Fibroblast of pulmonary artery (primary cell): ENCODE measurements at regions not wholly inside any gene's neighbourhood (a gene's known extent, or its start where the extent isn't known, plus 50 kb on each side); places are given as distances from the start of the nearest gene placed in this dataset.

Source experiments
- DNase-seq: peaks from one replicate; pipeline ENCODE4 v3.0.0-alpha.2; 2010; ENCODE audit warnings: low read depth
- H3K4me3 ChIP-seq: replicated peaks from 2 replicates; pipeline ENCODE4 v1.5.1; 2011; ENCODE audit warnings: low read depth, mild to moderate bottlenecking, control low read depth, low read length, moderate library complexity
- CTCF ChIP-seq: IDR thresholded peaks from 2 replicates; pipeline ENCODE4 v1.5.1; 2011; ENCODE audit warnings: mild to moderate bottlenecking, control low read depth, low read length, inconsistent platforms; ENCODE audit errors: missing control alignments

DNA sequence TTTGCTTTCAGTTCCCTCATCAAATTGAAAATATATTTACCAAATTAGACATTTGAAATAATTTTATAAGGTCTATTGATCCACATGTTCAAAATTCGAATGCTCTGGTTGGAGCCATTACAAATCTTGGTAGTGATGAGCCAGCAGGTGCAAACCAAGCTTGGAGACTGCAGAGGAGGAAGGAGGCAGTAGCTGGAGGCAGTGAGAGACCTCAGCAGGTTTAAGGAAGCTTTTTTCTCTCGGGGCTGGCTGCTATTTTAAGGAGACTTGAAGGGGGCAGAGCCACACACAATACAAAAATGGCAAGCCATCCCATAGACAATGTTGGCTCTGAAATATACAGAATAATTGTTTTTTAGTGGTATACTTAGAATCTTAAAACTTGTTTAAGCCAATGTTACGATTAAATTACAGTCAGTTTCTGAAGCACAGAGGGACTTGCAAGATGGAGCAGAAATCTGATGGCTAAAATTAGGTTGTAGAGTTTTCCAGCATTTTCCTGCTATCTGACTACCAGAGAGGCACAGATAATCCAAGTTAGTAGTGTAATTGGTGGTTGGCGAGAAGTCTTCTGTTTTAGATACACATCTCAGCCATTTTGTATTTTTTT lies 185.8 kb downstream of the SNX10 start:
- H3K4me3 ChIP-seq = no peak overlapping the region
- TF ChIP-seq CTCF = no peak
- no peak for DNase-seq

- no peak for TF ChIP-seq CTCF
- no peak overlapping the region for H3K4me3 ChIP-seq
- no peak for DNase-seq
These were observed 186.9 kb downstream of the SNX10 start for GRCh38 chr7:26478550-26478949.

GRCh38 chr7:26479581-26479980 lies 187.9 kb downstream of the SNX10 start:
- no peak overlapping the region for H3K4me3 ChIP-seq
- no peak for TF ChIP-seq CTCF
- no peak for DNase-seq

GRCh38 chr7:26480156-26480555 lies 188.5 kb downstream of the SNX10 start:
- H3K4me3 ChIP-seq = no peak overlapping the region
- no peak for TF ChIP-seq CTCF

DNA sequence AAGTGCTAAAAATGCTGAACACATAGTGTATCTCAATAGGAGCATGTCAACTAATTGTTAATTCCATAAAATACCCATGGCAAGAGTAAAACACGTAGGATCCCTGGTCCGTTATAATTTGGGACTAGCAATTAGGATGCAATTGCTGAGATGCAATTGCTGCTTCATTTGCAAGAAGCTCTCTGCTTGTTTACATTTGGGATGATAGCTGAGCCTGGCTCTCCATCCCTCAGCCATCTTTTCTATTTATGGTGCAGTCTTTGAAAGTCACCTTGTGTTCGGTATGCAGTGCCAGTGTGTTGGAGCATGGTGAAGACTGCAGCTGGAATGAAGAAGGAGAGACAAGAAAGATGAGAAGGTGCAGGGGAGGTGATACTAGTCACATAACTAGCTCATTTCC lies 191.3 kb downstream of the SNX10 start:
- TF ChIP-seq CTCF = no peak
- DNase-seq = no peak
- H3K4me3 ChIP-seq = no peak overlapping the region

More at GRCh38 chr7:26480156-26480555, 188.5 kb downstream of the SNX10 start:
- DNase-seq = no peak

DNA sequence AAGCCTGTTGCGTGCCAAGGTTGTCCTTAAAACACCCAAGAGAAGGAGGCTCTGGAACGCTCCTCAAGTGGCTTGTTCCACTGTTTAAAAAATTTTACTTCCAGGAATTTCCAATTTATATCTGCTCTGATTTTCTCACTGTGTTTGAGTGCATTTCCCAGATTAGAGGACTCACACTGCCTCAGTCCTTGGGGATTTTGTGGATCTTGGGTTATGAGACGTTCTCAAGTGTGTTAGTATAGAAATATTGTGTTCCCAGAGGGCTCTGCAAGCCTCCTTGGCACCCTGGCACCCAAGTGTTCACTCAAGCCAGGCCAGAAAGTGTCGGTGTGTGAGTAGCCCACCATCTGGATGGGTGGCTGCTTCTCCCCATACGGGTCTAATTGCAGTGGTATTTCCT lies 192.2 kb downstream of the SNX10 start:
- DNase-seq = no peak
- TF ChIP-seq CTCF = no peak
- H3K4me3 ChIP-seq = no peak overlapping the region

DNA sequence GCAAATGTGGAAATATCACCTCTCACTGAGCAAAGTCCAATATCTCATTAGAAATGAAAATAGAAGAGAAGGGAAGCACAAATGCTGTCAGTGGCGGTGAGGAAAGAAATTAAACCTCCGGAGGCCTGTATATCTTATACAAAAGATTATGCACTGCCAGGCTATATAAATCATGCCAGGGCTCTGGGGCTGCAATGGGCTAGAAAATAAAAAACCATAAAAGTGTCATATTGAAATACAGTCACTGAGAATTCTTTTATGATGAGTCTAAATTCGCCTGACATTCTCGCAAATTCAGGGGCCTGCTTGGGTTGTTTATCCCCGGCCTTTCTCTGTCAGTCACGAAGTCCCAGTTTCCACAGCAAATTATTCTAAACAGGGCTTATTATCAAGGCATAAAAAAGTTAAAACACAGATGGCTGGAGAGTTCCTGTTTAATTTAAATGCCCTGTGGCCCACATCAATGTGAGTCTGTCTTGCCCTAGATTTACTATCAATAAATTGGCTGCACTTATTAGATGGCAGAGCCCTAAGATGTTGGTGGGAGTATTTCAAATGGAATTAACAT lies 193.8 kb downstream of the SNX10 start:
- DNase-seq = no peak
- H3K4me3 ChIP-seq = no peak overlapping the region
- no peak for TF ChIP-seq CTCF
